GM18858 (cell line): ENCODE measurements at regions not wholly inside any gene's neighbourhood (a gene's known extent, or its start where the extent isn't known, plus 50 kb on each side); places are given as distances from the start of the nearest gene placed in this dataset.

Experiments used
- ATAC-seq: cut with Tn5 transposase; IDR thresholded peaks from one replicate; pipeline ENCODE4 v1.9.1; 2021; ENCODE audit not compliant: unreplicated experiment

DNA sequence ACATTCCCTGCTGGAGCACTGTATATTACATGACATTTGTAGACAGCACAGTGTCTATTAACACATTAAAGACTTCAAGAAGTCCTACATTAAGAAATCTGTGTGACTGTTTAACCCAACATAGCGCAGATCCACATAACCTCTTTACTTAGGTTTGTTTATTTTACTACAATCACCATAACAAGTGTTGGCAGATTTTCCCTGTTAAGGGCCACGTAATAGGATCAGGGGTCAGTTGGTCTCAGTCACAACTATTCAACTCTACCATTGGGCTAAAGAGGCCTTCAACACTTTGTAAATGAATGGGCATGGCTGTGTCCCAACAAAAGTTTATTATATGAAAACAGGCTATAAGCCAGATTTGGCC lies 51.3 kb upstream of the ADORA2B start:
- no peak for ATAC-seq

GRCh38 chr17:15894258-15894657 lies 50.7 kb upstream of the ADORA2B start:
- no peak for ATAC-seq

DNA sequence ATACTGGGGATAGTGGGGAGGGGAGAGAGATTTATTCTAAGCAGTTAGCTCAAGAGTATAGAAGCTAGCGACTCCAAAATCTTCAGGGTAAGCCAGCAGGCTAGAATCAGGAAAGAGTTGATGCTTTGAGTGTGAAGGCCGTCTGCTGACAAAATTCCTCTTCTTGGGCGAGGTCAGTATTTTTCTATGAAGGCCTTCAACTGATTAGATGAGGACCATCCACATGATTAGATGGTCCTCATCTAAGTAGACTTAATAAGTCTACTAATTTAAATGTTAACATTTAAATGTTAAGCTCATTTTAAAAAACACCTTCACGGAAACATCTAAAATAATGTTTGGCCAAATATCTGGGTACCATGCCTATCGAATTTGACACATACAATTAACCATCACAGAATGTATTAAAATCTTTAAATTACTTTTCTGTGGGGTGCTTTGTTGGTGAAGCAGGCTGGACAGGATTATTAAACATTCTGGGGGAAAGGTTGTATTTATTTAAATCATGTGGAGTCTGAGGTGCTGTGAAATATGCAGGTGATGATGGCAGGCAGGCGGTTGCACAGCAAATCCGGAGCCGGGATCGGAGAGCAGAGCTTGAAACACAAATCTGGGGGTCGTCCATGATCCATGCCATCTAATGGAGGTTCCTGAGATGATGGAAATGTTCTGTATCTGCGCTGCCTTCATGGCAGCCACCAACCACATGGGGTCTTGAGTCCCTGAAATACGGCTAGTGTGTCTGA lies 49.8 kb upstream of the ADORA2B start:
- no peak for ATAC-seq
